ENCODE measurements at regions not wholly inside any gene's neighbourhood (a gene's known extent, or its start where the extent isn't known, plus 50 kb on each side); places are given as distances from the start of the nearest gene placed in this dataset.

GRCh38 chr1:193706766-193707165, 520.4 kb upstream of the B3GALT2 start:
- TF ChIP-seq CTCF (IDR thresholded peaks at IDR 0.05) (no peak), ZFX (IDR thresholded peaks at IDR 0.05; ENCODE audit: borderline replicate concordance) (no peak)
- no peak overlapping the region for H3K27ac ChIP-seq

- TF ChIP-seq ZFX (IDR thresholded peaks at IDR 0.05; ENCODE audit: borderline replicate concordance) (no peak), CTCF (IDR thresholded peaks at IDR 0.05) (no peak)
Measured at GRCh38 chr1:193705554-193705981, 519.2 kb upstream of the B3GALT2 start.

DNA sequence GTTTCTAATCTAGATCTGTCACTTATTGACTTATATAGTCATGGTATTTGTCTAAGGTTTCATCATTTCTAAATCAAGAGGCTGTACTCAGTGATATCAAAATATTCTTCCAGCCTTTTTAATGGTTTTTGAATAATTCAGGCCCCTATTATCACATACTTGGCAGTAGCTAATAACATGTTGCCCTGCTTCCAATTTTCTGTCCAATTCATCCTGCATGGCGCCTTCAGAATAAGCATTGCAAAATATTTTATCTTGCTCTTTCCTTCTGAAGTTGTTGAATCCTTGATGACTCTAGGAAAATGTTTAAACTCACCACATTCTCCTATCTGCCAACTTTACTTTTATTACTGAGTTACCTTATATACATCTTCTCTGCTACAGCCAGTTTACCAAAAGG, 517.2 kb upstream of the B3GALT2 start:
- TF ChIP-seq CTCF (IDR thresholded peaks at IDR 0.05) (no peak), ZFX (IDR thresholded peaks at IDR 0.05; ENCODE audit: borderline replicate concordance) (no peak)
- no peak overlapping the region for H3K27ac ChIP-seq

More at GRCh38 chr1:193705554-193705981, 519.2 kb upstream of the B3GALT2 start:
- no peak overlapping the region for H3K27ac ChIP-seq

DNA sequence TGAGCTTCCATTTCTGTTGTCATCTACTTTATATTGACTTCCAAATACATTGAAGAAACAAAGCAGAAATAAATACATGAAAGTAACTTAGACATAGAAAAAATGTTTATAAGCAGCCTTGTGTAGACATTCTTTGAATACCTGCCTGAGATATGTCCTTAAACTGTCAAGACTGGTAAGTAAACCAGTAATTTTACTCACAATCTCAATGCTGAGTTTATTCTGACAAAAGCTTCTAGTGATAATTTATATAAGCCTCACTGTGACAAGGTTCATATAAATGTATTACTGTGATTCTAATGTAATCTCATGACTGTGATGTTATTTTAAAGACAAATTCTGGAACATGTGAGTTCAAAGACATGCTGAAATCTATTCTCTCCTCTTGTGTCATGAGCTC, 516.7 kb upstream of the B3GALT2 start:
- TF ChIP-seq CTCF (IDR thresholded peaks at IDR 0.05) (no peak), ZFX (IDR thresholded peaks at IDR 0.05; ENCODE audit: borderline replicate concordance) (no peak)
- H3K27ac ChIP-seq = no peak overlapping the region

- no peak for TF ChIP-seq ZFX (IDR thresholded peaks at IDR 0.05; ENCODE audit: borderline replicate concordance)
- no peak for TF ChIP-seq CTCF (IDR thresholded peaks at IDR 0.05)
- no peak overlapping the region for H3K27ac ChIP-seq
Measured at GRCh38 chr1:193701759-193702158, 515.3 kb upstream of the B3GALT2 start.

GRCh38 chr1:193700710-193701355, 514.4 kb upstream of the B3GALT2 start:
- H3K27ac ChIP-seq = no peak overlapping the region
- TF ChIP-seq CTCF (IDR thresholded peaks at IDR 0.05) = no peak
- no peak for TF ChIP-seq ZFX (IDR thresholded peaks at IDR 0.05; ENCODE audit: borderline replicate concordance)

GRCh38 chr1:193699261-193699660, 512.8 kb upstream of the B3GALT2 start:
- H3K27ac ChIP-seq = no peak overlapping the region
- no peak for TF ChIP-seq ZFX (IDR thresholded peaks at IDR 0.05; ENCODE audit: borderline replicate concordance)
- no peak for TF ChIP-seq CTCF (IDR thresholded peaks at IDR 0.05)

All from 22Rv1 (cell line).